Upper lobe of left lung (tissue), 4 donors: ENCODE measurements at regions not wholly inside any gene's neighbourhood (a gene's known extent, or its start where the extent isn't known, plus 50 kb on each side); places are given as distances from the start of the nearest gene placed in this dataset.

ENCODE experiments used
- POLR2A ChIP-seq, 4 donors: fragments of 450-650 bp; IDR thresholded peaks; one replicate each; pipeline ENCODE4 v1.5.1; 2016 to 2017; ENCODE audit warnings: antibody characterized with exemption in 4 of 4, mild to moderate bottlenecking in 2 of 4
- POLR2AphosphoS5 ChIP-seq, 2 donors: sonication (generic); formaldehyde crosslinking; IDR thresholded peaks; one replicate each; pipeline ENCODE4 v1.5.1; 2017; ENCODE audit warnings: antibody characterized with exemption in 2 of 2
- TF ChIP-seq, protein P1 (sequence below), 6 experiments: fragments of 450-650 bp in 4 of 6; fragments of 200-600 bp in 2 of 6; sonication (generic) in 2 of 6; IDR thresholded peaks; one replicate each; pipeline ENCODE4 v1.5.1; 2016 to 2019; ENCODE audit warnings: antibody characterized with exemption in 6 of 6

- TF ChIP-seq POLR2A (IDR thresholded peaks at IDR 0.05) (no peak), POLR2AphosphoS5 (IDR thresholded peaks at IDR 0.05) (no peak)
- TF ChIP-seq, protein P1, sequence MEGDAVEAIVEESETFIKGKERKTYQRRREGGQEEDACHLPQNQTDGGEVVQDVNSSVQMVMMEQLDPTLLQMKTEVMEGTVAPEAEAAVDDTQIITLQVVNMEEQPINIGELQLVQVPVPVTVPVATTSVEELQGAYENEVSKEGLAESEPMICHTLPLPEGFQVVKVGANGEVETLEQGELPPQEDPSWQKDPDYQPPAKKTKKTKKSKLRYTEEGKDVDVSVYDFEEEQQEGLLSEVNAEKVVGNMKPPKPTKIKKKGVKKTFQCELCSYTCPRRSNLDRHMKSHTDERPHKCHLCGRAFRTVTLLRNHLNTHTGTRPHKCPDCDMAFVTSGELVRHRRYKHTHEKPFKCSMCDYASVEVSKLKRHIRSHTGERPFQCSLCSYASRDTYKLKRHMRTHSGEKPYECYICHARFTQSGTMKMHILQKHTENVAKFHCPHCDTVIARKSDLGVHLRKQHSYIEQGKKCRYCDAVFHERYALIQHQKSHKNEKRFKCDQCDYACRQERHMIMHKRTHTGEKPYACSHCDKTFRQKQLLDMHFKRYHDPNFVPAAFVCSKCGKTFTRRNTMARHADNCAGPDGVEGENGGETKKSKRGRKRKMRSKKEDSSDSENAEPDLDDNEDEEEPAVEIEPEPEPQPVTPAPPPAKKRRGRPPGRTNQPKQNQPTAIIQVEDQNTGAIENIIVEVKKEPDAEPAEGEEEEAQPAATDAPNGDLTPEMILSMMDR (IDR thresholded peaks at IDR 0.05): no peak
Observed at GRCh38 chrX:115702982-115703381, 142.0 kb downstream of the PLS3 start.
